Progenitor cell of endocrine pancreas (in vitro differentiated cells): ENCODE measurements at regions not wholly inside any gene's neighbourhood (a gene's known extent, or its start where the extent isn't known, plus 50 kb on each side); places are given as distances from the start of the nearest gene placed in this dataset.

ENCODE experiments used
- DNase-seq: peaks from one replicate; pipeline ENCODE4 v3.0.0; 2021; ENCODE audit warnings: low spot score; ENCODE audit not compliant: unreplicated experiment
- H3K27ac Mint-ChIP-seq: 2 replicates; pipeline ENCODE4 v1.8.0; 2021; ENCODE audit warnings: mild to moderate bottlenecking, moderate library complexity, mixed read lengths
- H3K27me3 Mint-ChIP-seq: 2 replicates; pipeline ENCODE4 v1.8.0; 2021; ENCODE audit warnings: mixed read lengths
- H3K36me3 Mint-ChIP-seq: 2 replicates; pipeline ENCODE4 v1.8.0; 2022; ENCODE audit warnings: mixed read lengths; ENCODE audit not compliant: insufficient read depth
- H3K4me1 Mint-ChIP-seq: 2 replicates; pipeline ENCODE4 v1.8.0; 2021; ENCODE audit warnings: low read depth, mixed read lengths
- H3K4me3 Mint-ChIP-seq: 2 replicates; pipeline ENCODE4 v1.8.0; 2021; ENCODE audit warnings: low read depth, mild to moderate bottlenecking, moderate library complexity, mixed read lengths
- H3K9me3 Mint-ChIP-seq: 2 replicates; pipeline ENCODE4 v1.8.0; 2021; ENCODE audit warnings: low read depth, mixed read lengths
- TF ChIP-seq, protein P1 (sequence below): fragments of 200-600 bp; sonication (generic); IDR thresholded peaks from one replicate; pipeline ENCODE4 v1.5.0; 2021; ENCODE audit warnings: antibody characterized with exemption, mild to moderate bottlenecking; ENCODE audit not compliant: unreplicated experiment

DNA sequence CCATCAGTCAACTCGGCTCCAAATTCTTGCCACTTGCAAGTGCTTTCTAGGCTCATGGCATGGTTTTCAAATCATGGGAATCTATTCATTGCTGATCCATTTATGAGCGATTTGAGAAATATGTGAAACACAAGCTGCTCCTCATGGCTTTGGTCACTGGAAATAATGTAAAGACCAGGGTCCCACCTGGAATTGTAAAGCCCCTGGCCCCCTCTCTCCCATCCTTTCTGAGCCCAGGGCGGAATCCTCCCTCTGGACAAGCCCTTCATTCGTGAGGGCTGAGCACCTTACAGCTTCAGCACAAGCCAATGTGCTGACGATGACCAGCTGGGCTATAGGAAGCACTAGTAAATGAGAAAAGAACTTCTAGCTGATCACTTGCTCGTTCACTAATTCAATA is 96.0 kb downstream of the RNASET2 start:
- H3K4me1 Mint-ChIP-seq = peaks cover 5% of the 10 kb centered on the region
- no peaks in the 10 kb centered on the region for H3K36me3 Mint-ChIP-seq
- H3K9me3 Mint-ChIP-seq = no peaks in the 10 kb centered on the region
- TF ChIP-seq, protein P1, sequence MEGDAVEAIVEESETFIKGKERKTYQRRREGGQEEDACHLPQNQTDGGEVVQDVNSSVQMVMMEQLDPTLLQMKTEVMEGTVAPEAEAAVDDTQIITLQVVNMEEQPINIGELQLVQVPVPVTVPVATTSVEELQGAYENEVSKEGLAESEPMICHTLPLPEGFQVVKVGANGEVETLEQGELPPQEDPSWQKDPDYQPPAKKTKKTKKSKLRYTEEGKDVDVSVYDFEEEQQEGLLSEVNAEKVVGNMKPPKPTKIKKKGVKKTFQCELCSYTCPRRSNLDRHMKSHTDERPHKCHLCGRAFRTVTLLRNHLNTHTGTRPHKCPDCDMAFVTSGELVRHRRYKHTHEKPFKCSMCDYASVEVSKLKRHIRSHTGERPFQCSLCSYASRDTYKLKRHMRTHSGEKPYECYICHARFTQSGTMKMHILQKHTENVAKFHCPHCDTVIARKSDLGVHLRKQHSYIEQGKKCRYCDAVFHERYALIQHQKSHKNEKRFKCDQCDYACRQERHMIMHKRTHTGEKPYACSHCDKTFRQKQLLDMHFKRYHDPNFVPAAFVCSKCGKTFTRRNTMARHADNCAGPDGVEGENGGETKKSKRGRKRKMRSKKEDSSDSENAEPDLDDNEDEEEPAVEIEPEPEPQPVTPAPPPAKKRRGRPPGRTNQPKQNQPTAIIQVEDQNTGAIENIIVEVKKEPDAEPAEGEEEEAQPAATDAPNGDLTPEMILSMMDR = no peak
- H3K27ac Mint-ChIP-seq = no peak overlapping the region
- H3K27me3 Mint-ChIP-seq = peaks cover 58% of the 10 kb centered on the region
- H3K4me3 Mint-ChIP-seq = no peak overlapping the region
- no peak for DNase-seq

DNA sequence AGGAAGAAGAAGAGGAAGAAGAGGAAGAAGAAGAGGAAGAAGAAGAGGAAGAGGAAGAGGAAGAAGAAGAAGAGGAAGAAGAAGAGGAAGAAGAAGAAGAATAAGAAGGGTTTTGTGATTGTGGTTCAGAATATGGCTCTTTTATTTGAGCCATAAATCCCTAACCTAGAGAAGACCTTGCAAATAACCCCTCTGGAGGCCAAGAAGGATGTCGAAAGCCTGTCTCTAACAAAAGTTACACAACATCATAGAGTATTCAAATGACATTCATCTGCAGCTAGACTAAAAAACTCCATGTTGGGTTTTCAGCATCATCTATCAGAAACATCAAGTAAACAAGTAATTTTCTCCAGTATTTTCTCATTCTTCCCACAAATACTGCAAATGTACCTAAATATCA is 100.9 kb downstream of the RNASET2 start:
- Mint-ChIP-seq H3K27ac (no peak overlapping the region), H3K4me3 (no peak overlapping the region), H3K27me3 (peaks cover 24% of the 10 kb centered on the region), H3K9me3 (no peaks in the 10 kb centered on the region), H3K4me1 (no peaks in the 10 kb centered on the region), H3K36me3 (no peaks in the 10 kb centered on the region)
- no peak for DNase-seq
- TF ChIP-seq, protein P1 = no peak

DNA sequence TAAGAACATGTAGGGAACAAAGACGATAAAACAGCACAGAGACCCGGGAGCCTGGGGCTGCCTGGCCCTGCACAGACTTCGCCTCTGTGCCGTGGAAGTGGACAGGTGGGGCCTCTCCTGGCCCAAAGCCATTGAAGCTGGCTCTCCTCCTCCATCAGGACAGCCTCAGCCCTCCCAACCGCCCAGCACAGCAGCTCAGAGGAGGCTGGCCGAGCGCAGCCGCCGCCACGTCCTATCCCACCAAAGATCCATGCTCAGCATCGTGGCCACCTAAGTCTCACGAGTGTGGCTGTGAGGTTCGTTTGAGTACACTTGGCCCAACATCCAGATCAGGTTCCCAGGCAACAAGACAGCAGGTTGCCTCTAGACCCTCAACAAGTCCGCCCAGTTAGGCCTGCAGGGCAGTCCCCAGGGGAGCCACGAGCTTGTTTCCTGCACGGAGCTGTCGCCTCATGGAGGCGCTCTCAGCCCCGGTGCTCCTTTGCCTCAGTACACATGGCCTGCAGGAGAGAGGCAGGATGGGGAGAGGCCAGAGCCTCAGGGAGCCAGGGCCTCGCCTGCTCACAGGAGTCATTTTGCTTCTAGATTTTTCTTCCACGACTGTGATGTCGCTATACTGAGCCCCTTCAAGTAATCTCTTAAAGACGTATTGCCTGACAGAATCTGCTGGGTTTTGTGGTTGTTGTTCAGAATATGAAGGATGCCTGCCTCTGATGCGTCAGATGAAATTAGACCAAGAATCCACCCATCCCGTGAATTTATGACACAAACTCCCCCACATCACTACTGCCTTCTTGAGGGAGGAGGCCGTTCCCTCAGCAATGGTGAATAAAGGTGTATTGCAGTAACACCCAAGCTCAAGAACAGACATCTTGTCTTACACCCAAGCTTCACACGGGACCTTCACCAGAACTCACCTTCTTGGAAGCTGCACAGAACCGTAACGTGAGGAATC is 102.7 kb downstream of the RNASET2 start:
- no peaks in the 10 kb centered on the region for H3K36me3 Mint-ChIP-seq
- H3K9me3 Mint-ChIP-seq = no peaks in the 10 kb centered on the region
- H3K4me3 Mint-ChIP-seq = no peak overlapping the region
- TF ChIP-seq, protein P1 = no peak
- H3K27ac Mint-ChIP-seq = no peak overlapping the region
- H3K27me3 Mint-ChIP-seq = peaks cover 14% of the 10 kb centered on the region
- DNase-seq = no peak
- no peaks in the 10 kb centered on the region for H3K4me1 Mint-ChIP-seq

DNA sequence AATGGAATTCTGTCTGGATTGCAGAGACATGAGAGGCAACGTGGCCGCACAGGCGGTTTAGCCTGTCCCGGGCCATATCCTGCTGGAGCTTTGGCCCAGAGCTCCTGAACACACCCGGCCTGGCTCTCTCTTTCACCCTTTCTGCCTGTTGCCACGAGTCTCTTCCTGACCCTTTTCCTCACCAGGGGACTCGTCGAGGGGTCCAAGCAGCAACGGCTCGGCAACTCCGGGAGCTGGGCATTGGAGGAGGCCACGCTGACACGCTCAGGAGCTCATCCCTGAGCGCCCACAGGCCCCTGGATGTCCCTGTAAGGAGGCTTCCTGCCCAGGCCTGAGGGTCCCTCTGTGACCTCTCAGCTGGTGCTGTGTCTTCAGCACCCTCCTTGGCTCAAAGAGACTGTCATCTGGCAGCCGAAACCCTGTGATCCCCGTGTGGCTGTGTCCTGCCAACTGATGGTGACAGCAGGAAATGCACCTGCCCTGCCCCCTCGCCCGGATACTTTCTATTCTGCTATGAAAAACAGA is 103.8 kb downstream of the RNASET2 start:
- Mint-ChIP-seq H3K27ac (no peak overlapping the region), H3K9me3 (peaks cover 4% of the 10 kb centered on the region), H3K36me3 (no peaks in the 10 kb centered on the region), H3K4me3 (no peak overlapping the region), H3K27me3 (peaks cover 4% of the 10 kb centered on the region), H3K4me1 (no peaks in the 10 kb centered on the region)
- no peak for DNase-seq
- TF ChIP-seq, protein P1 = no peak

DNA sequence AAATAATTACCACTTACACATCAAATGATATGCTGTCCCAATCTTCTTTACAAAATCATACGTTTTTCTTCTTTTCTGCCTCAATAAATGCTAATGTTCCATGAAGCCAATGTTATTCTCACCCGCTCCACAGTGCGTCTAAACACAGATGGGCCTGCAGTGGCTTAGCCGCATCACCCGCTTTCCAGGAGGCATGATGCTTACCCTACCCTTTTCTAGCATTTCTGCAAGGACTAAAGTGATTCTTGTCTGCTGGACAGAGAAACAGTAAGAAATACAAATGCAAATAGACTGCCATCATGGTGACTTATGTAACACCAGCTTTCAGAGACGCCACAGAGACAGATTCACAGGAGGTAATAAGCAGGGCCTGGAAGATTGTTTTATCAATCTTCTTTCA is 104.4 kb downstream of the RNASET2 start:
- H3K27ac Mint-ChIP-seq = no peak overlapping the region
- H3K4me1 Mint-ChIP-seq = no peaks in the 10 kb centered on the region
- peaks cover 4% of the 10 kb centered on the region for H3K27me3 Mint-ChIP-seq
- H3K4me3 Mint-ChIP-seq = no peak overlapping the region
- H3K9me3 Mint-ChIP-seq = peaks cover 10% of the 10 kb centered on the region
- DNase-seq = no peak
- no peaks in the 10 kb centered on the region for H3K36me3 Mint-ChIP-seq
- TF ChIP-seq, protein P1 = no peak
